Breast epithelium (tissue), 4 donors: ENCODE measurements at regions not wholly inside any gene's neighbourhood (a gene's known extent, or its start where the extent isn't known, plus 50 kb on each side); places are given as distances from the start of the nearest gene placed in this dataset.

Source experiments
- DNase-seq, 2 donors: peaks; one replicate each; pipeline ENCODE4 v3.0.0-alpha.2; 2019; ENCODE audit warnings: low spot score in 2 of 2
- H3K27ac ChIP-seq, 2 donors: fragments of 200-600 bp; sonication (generic) in 1 of 2; one replicate each; pipeline ENCODE4 v1.5.1; 2016 to 2019; ENCODE audit warnings: mild to moderate bottlenecking in 1 of 2
- H3K27me3 ChIP-seq, 2 donors: fragments of 200-600 bp; sonication (generic) in 1 of 2; one replicate each; pipeline versions ENCODE4 v1.5.1 to v1.6.0; 2017 to 2019; ENCODE audit warnings: control low read depth in 1 of 2, mild to moderate bottlenecking in 1 of 2
- H3K36me3 ChIP-seq: fragments of 200-600 bp; one replicate; pipeline ENCODE4 v1.5.1; 2019
- H3K4me1 ChIP-seq, 2 donors: fragments of 200-600 bp; sonication (generic); one replicate each; pipeline ENCODE4 v1.5.1; 2016 to 2019; ENCODE audit warnings: control low read depth in 1 of 2
- H3K4me3 ChIP-seq, 3 donors: fragments of 200-600 bp; sonication (generic); 1 replicate in 2 of 3; 2 replicates in 1 of 3; pipeline ENCODE4 v1.5.1; 2016 to 2019; ENCODE audit warnings: mild to moderate bottlenecking in 3 of 3, moderate library complexity in 2 of 3
- H3K9me3 ChIP-seq, 2 donors: fragments of 200-600 bp; sonication (generic) in 1 of 2; one replicate each; pipeline ENCODE4 v1.5.1; 2016 to 2019; ENCODE audit warnings: control low read depth in 1 of 2
- CTCF ChIP-seq, 3 donors: fragments of 450-650 bp; IDR thresholded peaks; one replicate each; pipeline ENCODE4 v1.5.1; 2016 to 2017; ENCODE audit warnings: antibody characterized with exemption in 3 of 3, mild to moderate bottlenecking in 3 of 3, moderate library complexity in 3 of 3
- POLR2A ChIP-seq: fragments of 450-650 bp; IDR thresholded peaks from one replicate; pipeline ENCODE4 v1.6.1; 2016; ENCODE audit warnings: antibody characterized with exemption, mild to moderate bottlenecking, moderate library complexity
- POLR2AphosphoS5 ChIP-seq, 3 donors: sonication (generic); formaldehyde crosslinking; IDR thresholded peaks; one replicate each; pipeline ENCODE4 v1.6.1; 2017; ENCODE audit warnings: antibody characterized with exemption in 3 of 3
- intact Hi-C: fragments of 100-400 bp; cut with DNase I; formaldehyde crosslinking; loops from one replicate; pipeline ENCODE4 v1.15.1; 2023; ENCODE audit warnings: low total_unique reads

GRCh38 chr9:75754080-75754479 lies 136.4 kb upstream of the PCSK5 start:
- DNase-seq: no peak
- H3K9me3 ChIP-seq: no peaks in the 10 kb centered on the region
- H3K27ac ChIP-seq: no peak overlapping the region
- no peaks in the 10 kb centered on the region for H3K4me1 ChIP-seq
- H3K27me3 ChIP-seq: no peaks in the 10 kb centered on the region
- no peaks in the 10 kb centered on the region for H3K36me3 ChIP-seq
- intact Hi-C loops: no loop called here
- H3K4me3 ChIP-seq: no peak overlapping the region
- no peak for TF ChIP-seq CTCF (IDR thresholded peaks at IDR 0.05)
- no peak for TF ChIP-seq POLR2A
- no peak for TF ChIP-seq POLR2AphosphoS5 (IDR thresholded peaks at IDR 0.05)

GRCh38 chr9:75775166-75775565 lies 115.3 kb upstream of the PCSK5 start:
- no peak for DNase-seq
- H3K4me1 ChIP-seq: no peaks in the 10 kb centered on the region
- no peak overlapping the region for H3K27ac ChIP-seq
- H3K36me3 ChIP-seq: no peaks in the 10 kb centered on the region
- intact Hi-C loops: no loop called here
- no peaks in the 10 kb centered on the region for H3K27me3 ChIP-seq
- H3K9me3 ChIP-seq: peaks cover 0 to 8% of the 10 kb centered on the region in 2 donors
- TF ChIP-seq POLR2A: no peak
- no peak for TF ChIP-seq CTCF (IDR thresholded peaks at IDR 0.05)
- TF ChIP-seq POLR2AphosphoS5 (IDR thresholded peaks at IDR 0.05): no peak
- H3K4me3 ChIP-seq: no peak overlapping the region

GRCh38 chr9:75775966-75776691 lies 114.3 kb upstream of the PCSK5 start:
- no peak for TF ChIP-seq POLR2AphosphoS5 (IDR thresholded peaks at IDR 0.05)
- TF ChIP-seq CTCF (IDR thresholded peaks at IDR 0.05): no peak
- TF ChIP-seq POLR2A: no peak

GRCh38 chr9:75780185-75780584 lies 110.3 kb upstream of the PCSK5 start:
- TF ChIP-seq POLR2A (no peak), POLR2AphosphoS5 (IDR thresholded peaks at IDR 0.05) (no peak), CTCF (IDR thresholded peaks at IDR 0.05) (no peak)
- no peaks in the 10 kb centered on the region for H3K4me1 ChIP-seq
- H3K4me3 ChIP-seq: no peak overlapping the region
- no peak for DNase-seq
- no peaks in the 10 kb centered on the region for H3K27me3 ChIP-seq
- no peak overlapping the region for H3K27ac ChIP-seq
- H3K36me3 ChIP-seq: no peaks in the 10 kb centered on the region
- H3K9me3 ChIP-seq: peaks cover 0 to 8% of the 10 kb centered on the region in 2 donors
- intact Hi-C loops: no loop called here

More at GRCh38 chr9:75775966-75776691, 114.3 kb upstream of the PCSK5 start:
- no peak for DNase-seq
- no peaks in the 10 kb centered on the region for H3K36me3 ChIP-seq
- intact Hi-C loops: no loop called here
- no peak overlapping the region for H3K27ac ChIP-seq
- no peak overlapping the region for H3K4me3 ChIP-seq
- H3K9me3 ChIP-seq: peaks cover 0 to 8% of the 10 kb centered on the region in 2 donors
- H3K27me3 ChIP-seq: no peaks in the 10 kb centered on the region
- H3K4me1 ChIP-seq: no peaks in the 10 kb centered on the region

- no peaks in the 10 kb centered on the region for H3K9me3 ChIP-seq
- H3K4me3 ChIP-seq: no peak overlapping the region
- TF ChIP-seq POLR2AphosphoS5 (IDR thresholded peaks at IDR 0.05): no peak
- TF ChIP-seq CTCF (IDR thresholded peaks at IDR 0.05): no peak
- TF ChIP-seq POLR2A: no peak
- no peaks in the 10 kb centered on the region for H3K27me3 ChIP-seq
- H3K27ac ChIP-seq: no peak overlapping the region
- intact Hi-C loops: no loop called here
- no peaks in the 10 kb centered on the region for H3K36me3 ChIP-seq
- DNase-seq: no peak
- no peaks in the 10 kb centered on the region for H3K4me1 ChIP-seq
Measured at GRCh38 chr9:75788006-75788634, 102.4 kb upstream of the PCSK5 start.
